Hematopoietic multipotent progenitor cell treated with erythropoietin and hydrocortisone succinate and interleukin-3 and kit ligand, for 8 days (in vitro differentiated cells): ENCODE measurements at regions not wholly inside any gene's neighbourhood (a gene's known extent, or its start where the extent isn't known, plus 50 kb on each side); places are given as distances from the start of the nearest gene placed in this dataset.

Experiments
- DNase-seq: peaks from one replicate; pipeline ENCODE4 v3.0.0-alpha.2; 2015

GRCh38 chr17:69856946-69857345 lies 218.1 kb upstream of the KCNJ16 start:
- DNase-seq = no peak

- peak; percentile 15 for DNase-seq
These were observed 217.6 kb upstream of the KCNJ16 start for GRCh38 chr17:69857412-69857835.

GRCh38 chr17:69858460-69858859 lies 216.6 kb upstream of the KCNJ16 start:
- DNase-seq = no peak

DNA sequence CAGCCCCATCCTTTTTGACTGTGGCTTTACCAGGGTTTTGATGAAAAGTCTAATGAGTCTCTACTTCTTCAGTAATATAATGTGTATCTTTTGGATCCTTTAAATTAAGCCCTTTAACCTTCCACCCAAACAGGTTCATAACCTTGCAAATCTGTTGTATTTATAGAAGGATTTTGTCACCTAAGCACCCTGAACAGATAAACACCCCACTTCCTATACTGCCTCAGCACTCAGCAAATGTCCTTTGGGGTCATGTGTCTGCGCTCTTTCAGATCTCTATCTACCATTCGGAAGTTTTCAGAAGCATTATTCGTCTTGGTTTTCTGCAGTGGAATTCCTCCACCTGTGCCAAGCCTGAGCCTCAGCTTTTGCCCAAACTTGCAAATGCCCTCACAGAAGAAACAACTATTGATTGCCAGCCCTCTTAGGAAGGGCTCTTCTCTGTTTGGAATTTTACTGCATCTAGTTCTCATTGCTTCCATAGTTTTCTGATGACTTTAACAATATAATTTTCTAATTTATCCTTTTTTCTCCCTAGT lies 214.8 kb upstream of the KCNJ16 start:
- no peak for DNase-seq

DNA sequence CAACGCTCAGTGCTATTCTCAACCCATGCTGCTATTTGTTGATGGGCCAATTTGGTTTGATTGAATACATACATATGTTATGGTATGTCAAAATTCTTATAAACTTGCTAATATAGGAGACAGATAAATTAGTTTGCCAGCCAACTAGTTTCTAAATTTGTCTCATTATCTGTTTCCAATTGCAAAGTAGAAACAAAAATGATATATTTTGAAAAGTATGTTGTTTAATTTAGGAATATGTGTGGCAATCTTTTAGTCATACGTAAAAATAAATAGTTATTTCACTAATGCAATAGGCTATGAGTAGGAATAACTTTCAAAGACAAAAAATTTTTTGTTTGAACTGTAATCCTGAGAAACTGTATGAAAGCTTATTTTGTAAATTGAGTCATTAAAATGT lies 210.6 kb upstream of the KCNJ16 start:
- DNase-seq = no peak

- no peak for DNase-seq
These were observed 205.4 kb upstream of the KCNJ16 start for GRCh38 chr17:69869667-69870066.

- DNase-seq = no peak
These were observed 204.9 kb upstream of the KCNJ16 start for GRCh38 chr17:69870091-69870530.

DNA sequence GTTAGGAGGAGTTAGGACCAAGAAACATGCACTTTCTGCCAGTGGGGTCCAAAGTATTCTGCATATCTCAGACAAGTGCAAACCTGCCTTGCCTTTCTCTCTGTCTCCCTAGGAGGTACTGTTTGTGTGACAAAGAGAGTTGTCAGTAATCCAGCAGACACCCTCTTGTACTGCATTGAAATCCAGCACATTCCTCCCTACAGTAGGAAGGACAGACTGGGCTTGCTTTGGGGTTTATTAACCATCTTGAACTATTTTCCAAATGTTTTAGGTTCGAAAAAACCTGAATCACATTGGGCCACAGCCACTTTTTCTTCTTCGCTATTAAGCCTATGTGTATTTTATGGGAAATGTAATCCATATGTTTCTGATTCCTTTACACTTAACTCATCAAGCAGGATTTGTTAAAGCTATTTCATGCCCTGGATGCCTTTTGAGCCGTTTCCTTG lies 204.2 kb upstream of the KCNJ16 start:
- no peak for DNase-seq

- DNase-seq = no peak
These were observed 203.7 kb upstream of the KCNJ16 start for GRCh38 chr17:69871318-69871717.

GRCh38 chr17:69872675-69873262 lies 202.3 kb upstream of the KCNJ16 start:
- no peak for DNase-seq

DNA sequence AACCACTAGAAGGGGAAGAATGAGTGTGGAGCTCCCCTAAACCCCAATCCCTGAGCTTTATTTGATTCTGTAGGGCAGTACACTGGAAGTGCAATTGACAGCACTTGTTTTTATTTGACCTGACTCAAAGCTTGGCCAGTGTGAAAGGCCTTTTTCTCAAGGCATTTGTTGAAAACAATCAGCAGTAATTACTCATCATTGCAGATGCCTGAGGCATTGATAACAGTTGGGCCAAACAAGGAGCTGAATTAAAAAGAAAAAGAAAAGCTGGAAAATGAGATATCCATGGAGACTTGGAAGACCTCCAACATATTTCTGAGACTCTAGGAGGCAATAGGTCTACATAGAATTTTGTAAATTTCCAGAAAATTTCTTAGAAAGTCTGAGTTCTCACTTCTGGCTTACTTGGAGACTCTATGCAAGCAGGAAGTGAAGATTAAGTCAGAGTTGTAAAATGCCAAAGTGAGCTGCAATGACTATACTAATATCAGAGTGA lies 200.8 kb upstream of the KCNJ16 start:
- no peak for DNase-seq

DNA sequence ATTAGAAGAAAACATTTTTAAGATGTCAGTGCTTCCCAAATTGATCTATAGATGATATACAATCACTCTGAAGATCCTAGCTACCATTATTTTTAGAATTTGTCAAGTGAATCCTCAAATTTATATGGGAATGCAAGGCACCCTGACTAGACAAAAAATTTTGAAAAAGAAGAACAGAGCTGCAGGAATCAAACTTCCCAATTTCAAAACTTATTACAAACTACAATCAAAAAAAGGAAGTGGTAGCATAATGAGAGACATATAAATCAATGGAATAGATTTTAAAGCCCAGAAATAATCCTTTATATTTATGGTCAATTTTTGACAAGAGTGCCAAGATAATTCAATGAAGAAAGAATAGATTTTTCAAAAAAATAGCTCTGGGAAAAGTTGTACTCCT lies 198.3 kb upstream of the KCNJ16 start:
- no peak for DNase-seq

DNA sequence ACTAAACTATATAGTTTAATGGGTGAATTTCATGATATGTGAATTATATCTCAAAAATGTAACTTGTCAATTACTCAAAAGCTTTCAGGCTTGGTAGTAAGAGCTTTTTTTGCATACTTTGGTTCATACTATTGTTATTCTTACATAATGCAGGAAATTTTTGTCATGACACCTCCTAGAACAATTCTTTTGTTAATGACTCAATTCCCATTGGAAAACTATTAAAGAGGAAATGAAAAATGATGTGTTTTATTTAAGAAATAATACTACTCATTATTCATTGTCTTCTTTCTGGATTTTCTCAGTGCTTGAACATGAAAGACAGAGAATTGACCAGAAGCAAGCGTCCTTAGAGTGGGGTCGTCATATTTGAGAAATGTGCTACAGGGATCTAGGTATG lies 196.4 kb upstream of the KCNJ16 start:
- no peak for DNase-seq

DNA sequence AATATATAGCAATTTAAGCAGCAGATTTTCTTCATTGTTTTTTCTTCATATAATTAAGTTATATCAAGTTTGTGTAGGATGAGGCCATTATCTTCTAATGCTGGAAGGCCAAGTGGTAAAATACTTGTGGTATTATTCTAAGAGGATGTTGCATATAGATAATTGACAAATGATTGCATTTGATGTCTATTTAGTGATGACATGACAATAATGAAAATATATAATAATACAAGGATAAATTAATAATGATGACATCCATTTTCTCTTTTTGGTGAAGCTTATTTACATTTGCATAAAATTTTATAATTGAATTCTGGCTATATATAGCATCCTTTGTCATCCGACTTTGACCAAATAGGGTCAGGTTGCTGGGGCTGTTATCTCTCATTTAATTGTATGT lies 195.4 kb upstream of the KCNJ16 start:
- DNase-seq = no peak

- no peak for DNase-seq
These were observed 194.4 kb upstream of the KCNJ16 start for GRCh38 chr17:69880591-69881112.

GRCh38 chr17:69882281-69882680 lies 192.7 kb upstream of the KCNJ16 start:
- no peak for DNase-seq

GRCh38 chr17:69883120-69883519 lies 191.9 kb upstream of the KCNJ16 start:
- no peak for DNase-seq

DNA sequence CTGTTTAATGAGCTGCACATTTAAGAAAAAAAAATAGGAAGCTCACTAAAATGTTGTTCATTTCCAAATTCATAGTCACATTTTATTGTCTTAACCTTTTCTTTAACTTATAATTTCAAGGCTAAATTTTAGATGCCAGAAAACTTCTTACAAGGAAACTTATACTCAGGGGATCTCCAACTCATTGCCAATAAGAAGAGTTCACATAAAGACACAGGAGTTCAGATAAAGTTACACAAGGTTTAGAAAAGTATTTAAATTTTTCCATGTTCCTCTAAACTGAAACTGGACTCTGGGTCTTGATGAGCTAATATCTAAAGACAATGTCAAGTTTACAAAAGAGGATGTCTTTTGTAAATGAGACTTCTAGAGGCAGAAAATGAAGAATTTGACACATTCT lies 190.7 kb upstream of the KCNJ16 start:
- DNase-seq = no peak

DNA sequence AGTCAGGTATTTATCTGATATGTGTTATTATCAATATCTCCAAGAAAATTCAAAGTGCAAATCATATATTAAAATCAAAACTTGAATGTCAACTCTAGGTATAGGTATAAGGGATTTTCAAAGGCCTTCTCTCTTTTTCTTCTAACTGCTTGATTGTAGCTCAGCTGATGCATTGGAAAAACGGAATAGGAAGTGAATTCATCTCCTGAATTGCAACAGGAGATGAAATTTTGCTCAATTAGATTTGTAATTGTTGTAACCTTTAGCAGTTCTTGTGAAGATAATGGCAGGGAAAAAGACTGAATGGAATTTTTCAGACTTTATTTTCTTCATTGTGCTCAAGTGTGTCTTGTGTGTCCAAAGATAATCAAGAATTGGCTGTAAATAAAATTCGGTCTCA lies 190.2 kb upstream of the KCNJ16 start:
- no peak for DNase-seq

DNA sequence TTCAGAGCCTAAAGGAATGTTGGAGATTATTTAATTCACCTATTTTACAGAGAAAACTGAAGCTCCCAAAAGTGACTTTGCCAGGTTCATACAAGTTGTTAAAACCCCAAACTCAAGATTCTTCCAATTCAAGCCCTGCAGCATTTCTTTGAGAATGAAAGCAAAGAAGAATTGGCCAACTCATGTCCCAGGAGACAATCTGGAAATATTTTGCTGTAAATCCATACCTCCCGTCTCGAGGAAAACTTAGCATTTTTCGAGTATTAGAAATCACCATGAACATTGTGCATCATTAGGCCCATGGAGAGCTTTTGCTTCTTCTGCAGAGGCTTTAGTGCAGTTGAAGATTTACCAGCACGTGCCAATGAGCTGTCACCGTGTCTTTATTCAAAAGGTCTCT lies 176.4 kb upstream of the KCNJ16 start:
- DNase-seq = no peak

DNA sequence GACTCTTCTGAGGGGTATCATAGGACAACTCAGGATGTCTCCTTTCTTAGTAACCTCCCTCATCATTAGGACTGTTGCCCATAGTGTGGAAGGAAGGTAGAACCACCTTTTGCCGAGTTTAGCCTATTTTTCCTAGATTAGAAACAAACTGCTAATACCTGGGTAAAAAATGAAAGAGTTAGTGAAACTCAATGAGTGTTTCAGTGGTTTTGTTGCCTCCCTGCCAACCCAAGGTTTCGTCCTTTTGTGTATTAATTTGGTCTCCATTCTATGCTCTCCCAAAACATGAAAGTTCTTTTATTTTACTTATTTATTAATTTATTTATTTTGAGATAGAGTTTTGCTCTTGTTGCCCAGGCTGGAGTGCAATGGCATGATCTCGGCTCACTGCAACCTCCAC lies 174.9 kb upstream of the KCNJ16 start:
- DNase-seq = no peak

GRCh38 chr17:69900829-69901228 lies 174.2 kb upstream of the KCNJ16 start:
- DNase-seq = no peak

DNA sequence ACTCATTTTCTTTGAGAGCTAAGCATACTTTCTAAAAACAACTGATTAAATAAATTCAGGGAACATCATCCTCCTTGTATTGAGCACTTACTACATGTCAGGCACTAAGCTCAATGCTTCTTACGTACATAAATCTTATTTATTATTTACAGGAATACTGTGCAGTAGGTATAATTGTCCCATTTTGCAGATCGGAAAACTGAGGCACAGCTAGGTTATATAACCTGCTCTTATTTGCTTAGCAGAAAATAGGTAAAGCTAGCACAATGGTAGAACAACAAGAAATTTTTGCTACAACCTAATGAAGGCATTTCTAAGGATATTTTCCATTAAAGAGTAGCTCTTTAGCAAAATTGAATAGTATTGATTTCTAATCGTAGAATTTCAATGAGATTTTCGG lies 168.7 kb upstream of the KCNJ16 start:
- no peak for DNase-seq

GRCh38 chr17:69907132-69907847 lies 167.7 kb upstream of the KCNJ16 start:
- no peak for DNase-seq
